Smooth muscle cell (in vitro differentiated cells): ENCODE measurements at regions not wholly inside any gene's neighbourhood (a gene's known extent, or its start where the extent isn't known, plus 50 kb on each side); places are given as distances from the start of the nearest gene placed in this dataset.

Source experiments
- DNase-seq: peaks from one replicate; lab custom pipeline; 2025; ENCODE audit not compliant: unreplicated experiment; lab: John Stamatoyannopoulos, UW
- H2AFZ ChIP-seq: fragments of 200-600 bp; sonication (generic); 2 replicates; pipeline ENCODE4 v1.6.0; 2016; ENCODE audit warnings: antibody characterized with exemption, low read depth, mild to moderate bottlenecking
- H3F3A ChIP-seq: fragments of 200-600 bp; sonication (generic); 2 replicates; pipeline ENCODE4 v1.6.0; 2017; ENCODE audit warnings: antibody characterized with exemption, low read depth
- H3K27ac ChIP-seq: fragments of 200-600 bp; sonication (generic); 2 replicates; pipeline ENCODE4 v1.5.1; 2016; ENCODE audit warnings: low read depth, mild to moderate bottlenecking
- H3K27me3 ChIP-seq: fragments of 200-600 bp; sonication (generic); 2 replicates; pipeline ENCODE4 v1.6.1; 2016; ENCODE audit warnings: low read depth, mild to moderate bottlenecking
- H3K36me3 ChIP-seq: fragments of 200-600 bp; sonication (generic); 2 replicates; pipeline ENCODE4 v1.5.1; 2016; ENCODE audit warnings: low read depth
- H3K4me1 ChIP-seq: fragments of 200-600 bp; sonication (generic); 2 replicates; pipeline ENCODE4 v1.5.1; 2016; ENCODE audit warnings: low read depth
- H3K4me2 ChIP-seq: fragments of 200-600 bp; sonication (generic); 2 replicates; pipeline ENCODE4 v1.6.0; 2016; ENCODE audit warnings: mild to moderate bottlenecking
- H3K4me3 ChIP-seq: fragments of 200-600 bp; sonication (generic); 2 replicates; pipeline ENCODE4 v1.5.1; 2016; ENCODE audit warnings: mild to moderate bottlenecking
- H3K79me2 ChIP-seq: fragments of 200-600 bp; sonication (generic); 2 replicates; pipeline ENCODE4 v1.6.0; 2016; ENCODE audit warnings: low read depth, mild to moderate bottlenecking
- H3K9ac ChIP-seq: fragments of 200-600 bp; sonication (generic); 2 replicates; pipeline ENCODE4 v1.6.0; 2016; ENCODE audit warnings: low read depth
- H3K9me3 ChIP-seq: fragments of 200-600 bp; sonication (generic); replicated peaks from 2 replicates; pipeline ENCODE4 v1.5.1; 2016; ENCODE audit warnings: low read depth
- H4K20me1 ChIP-seq: fragments of 200-600 bp; sonication (generic); 2 replicates; pipeline ENCODE4 v1.6.0; 2016; ENCODE audit warnings: low read depth
- CTCF ChIP-seq: fragments of 200-600 bp; sonication (generic); IDR thresholded peaks from 2 replicates; pipeline ENCODE4 v1.5.1; 2017; ENCODE audit warnings: borderline replicate concordance, mild to moderate bottlenecking, antibody characterized with exemption; ENCODE audit not compliant: insufficient read depth, poor library complexity, severe bottlenecking
- WGBS: methylation state at CpG from one replicate; pipeline ENCODE4 v1.1.7; 2016; ENCODE audit warnings: low lambda C conversion rate; 5-methylcytosine and 5-hydroxymethylcytosine counted together

- H3K27me3 ChIP-seq, result peaks cover 42% of the 10 kb centered on the region
- no peak for DNase-seq
- no peak for TF ChIP-seq CTCF
These were observed 175.1 kb upstream of the CSF3R start for GRCh38 chr1:36657826-36658225.

GRCh38 chr1:36656838-36657237 is 174.1 kb upstream of the CSF3R start:
- Histone ChIP-seq H3K9me3 (no peaks in the 10 kb centered on the region), H3K9ac (no peak overlapping the region), H3K4me2 (no peak overlapping the region), H3K79me2 (no peaks in the 10 kb centered on the region), H3K27me3 (peaks cover 45% of the 10 kb centered on the region), H3K27ac (no peak overlapping the region), H4K20me1 (no peaks in the 10 kb centered on the region), H3K4me3 (no peak overlapping the region), H2AFZ (no peak overlapping the region), H3K36me3 (no peaks in the 10 kb centered on the region), H3K4me1 (no peaks in the 10 kb centered on the region), H3F3A (no peaks in the 10 kb centered on the region)
- TF ChIP-seq CTCF, result no peak
- no peak for DNase-seq

More at GRCh38 chr1:36657826-36658225, 175.1 kb upstream of the CSF3R start:
- H4K20me1 ChIP-seq, result no peaks in the 10 kb centered on the region
- H3K4me2 ChIP-seq, result no peak overlapping the region
- no peaks in the 10 kb centered on the region for H3F3A ChIP-seq
- H3K79me2 ChIP-seq, result no peaks in the 10 kb centered on the region
- H2AFZ ChIP-seq, result no peak overlapping the region
- no peak overlapping the region for H3K4me3 ChIP-seq
- H3K9ac ChIP-seq, result no peak overlapping the region
- no peaks in the 10 kb centered on the region for H3K36me3 ChIP-seq
- H3K4me1 ChIP-seq, result no peaks in the 10 kb centered on the region
- no peaks in the 10 kb centered on the region for H3K9me3 ChIP-seq
- 90% methylated on average over 6 of the region's 6 CpGs for WGBS
- H3K27ac ChIP-seq, result no peak overlapping the region

GRCh38 chr1:36656271-36656670 is 173.6 kb upstream of the CSF3R start:
- Histone ChIP-seq H4K20me1 (no peaks in the 10 kb centered on the region), H3K36me3 (no peaks in the 10 kb centered on the region), H3K27me3 (peaks cover 49% of the 10 kb centered on the region), H3K4me1 (no peaks in the 10 kb centered on the region), H3F3A (no peaks in the 10 kb centered on the region), H3K4me3 (no peak overlapping the region), H3K9ac (no peak overlapping the region), H3K27ac (no peak overlapping the region), H2AFZ (no peak overlapping the region), H3K4me2 (no peak overlapping the region), H3K9me3 (no peaks in the 10 kb centered on the region), H3K79me2 (no peaks in the 10 kb centered on the region)
- no peak for TF ChIP-seq CTCF
- 88% methylated on average over 2 of the region's 2 CpGs for WGBS
- no peak for DNase-seq

- H3K36me3 ChIP-seq, result no peaks in the 10 kb centered on the region
- no peak overlapping the region for H2AFZ ChIP-seq
- no peaks in the 10 kb centered on the region for H3F3A ChIP-seq
- peaks cover 44% of the 10 kb centered on the region for H3K27me3 ChIP-seq
- no peak overlapping the region for H3K27ac ChIP-seq
- H3K4me2 ChIP-seq, result no peak overlapping the region
- H3K4me3 ChIP-seq, result no peak overlapping the region
- 79% methylated on average over 4 of the region's 4 CpGs for WGBS
- TF ChIP-seq CTCF, result no peak
- no peaks in the 10 kb centered on the region for H3K79me2 ChIP-seq
- no peaks in the 10 kb centered on the region for H3K9me3 ChIP-seq
- H4K20me1 ChIP-seq, result no peaks in the 10 kb centered on the region
- H3K9ac ChIP-seq, result no peak overlapping the region
- no peak for DNase-seq
- no peaks in the 10 kb centered on the region for H3K4me1 ChIP-seq
These were observed 171.9 kb upstream of the CSF3R start for GRCh38 chr1:36654586-36654985.
